Left ventricle myocardium superior (tissue), 1 donor: ENCODE measurements at regions not wholly inside any gene's neighbourhood (a gene's known extent, or its start where the extent isn't known, plus 50 kb on each side); places are given as distances from the start of the nearest gene placed in this dataset.
"Not testable (repeated sequence)": the region's sequence is repeated elsewhere in the genome, so short reads cannot be mapped to it uniquely, and the experiment has no call there.

Experiments used
- ATAC-seq: fragments of 200-7000 bp; cut with Tn5 transposase; one replicate; pipeline ENCODE4 v1.9.1; 2020; ENCODE audit warnings: mild to moderate bottlenecking, moderate library complexity
- DNase-seq: peaks from one replicate; pipeline ENCODE4 v3.0.0-alpha.2; 2020
- intact Hi-C: fragments of 100-400 bp; cut with micrococcal nuclease; formaldehyde crosslinking; loops from one replicate; pipeline ENCODE4 v1.11.0; 2022
- donor health status: DM: no; HTN: yes; CAD: no; lungs with severe emphysema.

- ATAC-seq, result no peak
These were observed 161.5 kb upstream of the KIF2A start for GRCh38 chr5:62144401-62145022.

GRCh38 chr5:62149879-62150278, 156.1 kb upstream of the KIF2A start:
- intact Hi-C loops, result no loop called here
- ATAC-seq (no peak), DNase-seq (no peak)

More at GRCh38 chr5:62144401-62145022, 161.5 kb upstream of the KIF2A start:
- DNase-seq, result no peak
- intact Hi-C loops, result no loop called here

DNA sequence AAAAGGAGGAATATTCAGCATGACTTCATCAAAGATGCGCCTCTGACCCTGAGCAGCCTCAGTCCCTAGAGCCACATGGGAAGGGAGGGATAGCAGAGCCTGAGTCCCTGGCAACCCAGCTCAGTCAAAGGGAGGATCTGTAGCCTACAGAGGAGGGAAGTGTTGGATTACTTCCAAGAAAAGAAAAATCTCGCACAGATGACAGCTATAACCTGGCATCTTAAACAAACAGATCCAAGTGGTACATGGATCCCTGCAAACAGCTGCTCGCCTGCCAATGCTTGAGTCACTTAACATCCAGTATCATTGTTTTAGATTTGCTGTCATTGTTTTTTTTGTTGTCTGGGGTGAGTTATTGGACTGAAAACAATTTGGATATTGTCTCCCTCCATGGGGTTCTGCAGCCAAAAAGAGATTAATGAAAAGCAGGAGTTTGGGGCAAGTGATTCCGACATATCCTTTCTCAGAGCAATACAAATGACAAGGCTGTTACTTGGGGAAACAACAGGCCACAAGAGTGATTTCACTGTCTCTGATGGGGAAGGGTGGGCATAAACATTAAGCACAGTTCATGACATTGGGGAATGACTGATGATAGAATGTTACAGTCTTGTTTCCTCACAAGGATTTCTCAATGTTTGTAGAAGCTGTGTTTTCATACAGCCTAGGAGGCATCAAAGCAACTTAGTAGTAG, 153.5 kb upstream of the KIF2A start:
- no peak for DNase-seq
- no peak for ATAC-seq
- intact Hi-C loops, result no loop called here

DNA sequence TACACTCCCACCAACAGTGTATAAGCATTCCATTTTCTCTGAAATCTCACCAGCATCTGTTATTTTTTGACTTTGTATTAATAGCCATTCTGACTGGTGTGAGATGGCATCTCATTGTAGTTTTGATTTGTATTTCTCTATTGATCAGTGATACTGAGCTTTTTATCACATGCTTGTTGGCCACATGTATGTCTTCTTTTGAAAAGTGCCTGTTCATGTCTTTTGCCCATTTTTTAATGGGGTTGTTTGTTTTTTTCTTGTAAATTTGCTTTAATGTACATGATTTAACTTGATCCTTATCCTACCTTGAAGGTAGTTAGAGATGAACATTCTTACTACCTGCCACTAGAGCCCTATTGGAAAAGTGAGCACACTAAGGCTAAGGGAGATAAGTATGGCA, 151.2 kb upstream of the KIF2A start:
- DNase-seq (no peak), ATAC-seq (no peak)
- intact Hi-C loops, result no loop called here

DNA sequence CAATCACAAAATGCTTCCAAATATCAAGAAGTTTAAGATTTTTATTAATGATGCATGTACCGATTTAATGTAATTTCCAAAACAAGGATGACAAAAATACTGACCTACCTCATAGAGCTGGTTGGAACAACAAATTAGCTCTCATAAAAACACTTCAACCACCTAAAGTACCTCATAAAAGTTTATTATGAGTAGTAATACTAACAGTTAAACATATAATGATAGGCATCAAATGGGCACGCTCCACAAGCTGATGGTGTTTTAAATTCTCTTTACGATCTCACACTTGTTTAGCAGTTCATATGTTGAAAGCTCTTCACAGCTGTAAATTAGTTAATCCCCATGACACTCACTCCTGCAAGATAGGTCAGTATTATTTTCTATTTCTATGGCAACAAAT, 150.0 kb upstream of the KIF2A start:
- no peak for DNase-seq
- no peak for ATAC-seq
- intact Hi-C loops, result no loop called here

DNA sequence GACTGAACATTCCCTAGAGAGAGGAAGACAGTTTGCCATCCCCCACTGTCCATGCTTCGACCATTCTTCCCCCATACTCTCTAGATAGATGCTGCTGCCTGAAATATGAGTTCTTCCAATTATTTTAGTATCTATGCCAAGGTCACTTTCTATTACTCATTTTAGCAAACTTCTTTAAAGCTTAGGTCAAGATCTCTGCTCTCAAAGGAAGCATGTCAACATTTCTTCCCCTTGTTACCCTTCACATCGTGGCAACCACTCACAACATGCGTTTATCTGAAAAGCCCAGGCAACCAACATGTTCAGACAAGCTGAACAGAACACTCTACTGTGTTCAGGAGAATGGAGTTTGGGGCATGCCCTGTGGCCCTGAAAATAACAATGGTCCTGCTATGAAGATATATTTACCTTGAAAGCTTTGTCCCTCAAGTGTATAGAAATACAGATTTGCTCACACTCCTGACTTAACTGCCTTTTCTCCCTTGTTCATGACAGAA, 138.4 kb upstream of the KIF2A start:
- intact Hi-C loops, result no loop called here
- no peak for DNase-seq
- no peak for ATAC-seq

GRCh38 chr5:62168506-62169281, 137.3 kb upstream of the KIF2A start:
- ATAC-seq, result no peak
- intact Hi-C loops, result no loop called here
- no peak for DNase-seq

DNA sequence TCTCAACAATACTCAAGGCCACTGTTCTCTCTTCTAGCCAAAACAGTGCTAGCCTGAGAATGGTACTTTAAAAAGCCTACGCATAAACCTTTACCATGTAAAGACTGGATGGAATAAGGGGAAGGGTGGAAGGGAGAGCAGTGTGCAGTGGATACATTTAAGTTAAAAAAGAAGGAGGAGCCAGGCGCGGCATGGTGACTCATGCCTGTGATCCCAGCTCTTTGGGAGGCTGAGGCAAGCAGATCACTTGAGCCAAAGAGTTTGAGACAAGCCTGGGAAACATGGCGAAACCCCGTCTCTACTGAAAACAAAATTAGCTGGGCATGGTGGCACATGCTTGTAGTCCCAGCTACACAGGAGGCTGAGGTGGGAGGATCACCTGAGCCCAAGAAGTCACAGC, 127.7 kb upstream of the KIF2A start:
- intact Hi-C loops, result no loop called here

DNA sequence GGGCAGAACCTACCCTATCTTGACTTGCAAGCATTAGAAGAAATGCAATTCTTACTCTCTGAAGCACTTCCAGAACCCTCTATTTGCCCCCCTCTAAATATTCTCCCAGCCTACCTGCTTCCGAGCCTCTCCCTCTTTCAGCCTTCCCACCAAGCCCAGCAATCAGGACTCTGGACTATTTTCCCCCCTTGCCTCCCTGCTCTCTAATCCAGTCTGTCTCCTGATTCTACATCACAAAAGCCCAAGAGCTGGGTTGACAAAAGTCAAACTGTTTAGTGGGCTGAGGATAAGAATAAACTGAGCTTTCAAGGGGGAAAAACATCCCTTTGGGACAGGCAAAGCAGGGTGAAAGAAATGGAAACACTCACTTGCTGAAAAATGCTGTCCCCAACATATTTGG, 123.2 kb upstream of the KIF2A start:
- DNase-seq, result no peak
- no peak for ATAC-seq
- intact Hi-C loops, result no loop called here

More for the DNA sequence above, 127.7 kb upstream of the KIF2A start:
- ATAC-seq, result no peak
- no peak for DNase-seq

GRCh38 chr5:62183727-62184126, 122.3 kb upstream of the KIF2A start:
- intact Hi-C loops, result no loop called here
- DNase-seq (no peak), ATAC-seq (no peak)

- no peak for ATAC-seq
- no peak for DNase-seq
- intact Hi-C loops, result no loop called here
These were observed 121.6 kb upstream of the KIF2A start for GRCh38 chr5:62184444-62184843.

GRCh38 chr5:62190173-62190572, 115.8 kb upstream of the KIF2A start:
- DNase-seq (no peak), ATAC-seq (no peak)
- intact Hi-C loops, result no loop called here

GRCh38 chr5:62190931-62191330, 115.1 kb upstream of the KIF2A start:
- intact Hi-C loops, result no loop called here
- DNase-seq (no peak), ATAC-seq (no peak)

- ATAC-seq (no peak), DNase-seq (no peak)
- intact Hi-C loops, result no loop called here
These were observed 113.0 kb upstream of the KIF2A start for GRCh38 chr5:62192958-62193357.

DNA sequence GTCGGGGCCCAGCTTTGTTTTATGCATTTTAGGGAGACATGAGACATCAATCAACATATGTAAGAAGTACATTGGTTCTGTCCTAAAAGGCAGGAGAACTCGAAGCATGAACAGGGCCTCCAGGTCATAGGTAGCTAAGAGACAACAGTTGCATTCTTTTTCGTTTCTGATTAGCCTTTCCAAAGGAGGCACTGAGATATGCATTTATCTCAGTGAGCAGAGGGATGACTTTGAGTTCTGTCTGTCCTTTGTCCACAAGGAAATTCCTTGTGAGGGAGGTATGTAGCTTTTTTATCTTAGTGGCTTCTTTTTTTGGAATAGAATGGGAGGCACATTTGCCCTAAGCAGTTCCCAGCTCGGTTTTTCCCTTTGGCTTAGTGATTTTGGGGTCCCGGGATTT, 109.5 kb upstream of the KIF2A start:
- intact Hi-C loops, ATAC-seq, DNase-seq: not testable (repeated sequence)

DNA sequence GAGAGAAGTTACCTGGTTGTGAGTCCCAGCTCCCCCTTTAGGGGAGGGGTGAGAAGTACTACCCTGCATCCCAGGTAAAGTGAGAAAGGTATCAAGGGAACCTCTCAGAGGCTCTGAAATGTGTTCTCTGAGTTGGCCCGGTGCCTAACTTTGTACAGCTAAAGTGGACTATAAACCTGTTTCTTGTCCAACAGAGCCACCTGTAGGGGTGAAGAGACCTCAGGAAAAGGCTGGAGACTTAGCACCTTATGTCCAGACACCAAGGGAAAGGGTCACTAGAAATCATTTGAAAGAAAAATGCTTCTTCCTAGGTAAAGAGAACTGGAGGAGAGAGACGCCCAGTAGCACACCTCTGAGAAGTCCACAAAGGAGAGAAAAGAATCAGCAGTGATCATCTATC, 108.3 kb upstream of the KIF2A start:
- intact Hi-C loops, result no loop called here
- DNase-seq (no peak), ATAC-seq (no peak)

DNA sequence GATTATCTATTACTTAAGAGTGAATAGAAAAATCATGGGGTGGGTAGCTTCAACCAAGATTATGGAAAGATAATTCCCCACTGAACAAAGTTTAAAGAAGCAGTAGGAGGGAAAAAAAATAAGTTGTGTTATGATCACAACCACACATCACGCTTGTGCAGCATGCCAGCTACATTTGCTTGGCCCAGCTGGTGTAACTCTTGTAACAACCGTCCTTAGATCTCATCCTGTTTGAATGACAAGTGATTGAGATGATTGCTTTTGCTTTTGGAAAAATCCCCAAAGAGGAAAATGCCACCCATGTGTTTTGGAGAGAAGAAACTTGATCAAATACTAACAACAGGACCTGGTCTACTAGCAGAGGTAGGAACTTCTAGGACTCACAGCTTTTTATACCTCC, 107.6 kb upstream of the KIF2A start:
- DNase-seq (no peak), ATAC-seq (no peak)
- intact Hi-C loops, result no loop called here

- DNase-seq (no peak), ATAC-seq (no peak)
- intact Hi-C loops, result no loop called here
These were observed 106.0 kb upstream of the KIF2A start for GRCh38 chr5:62199792-62200716.

- DNase-seq (no peak), ATAC-seq (no peak)
- intact Hi-C loops, result no loop called here
These were observed 99.7 kb upstream of the KIF2A start for GRCh38 chr5:62206150-62206829.
